ENCODE measurements at regions not wholly inside any gene's neighbourhood (a gene's known extent, or its start where the extent isn't known, plus 50 kb on each side); places are given as distances from the start of the nearest gene placed in this dataset.

GRCh38 chr17:33352526-33352925, 59.4 kb upstream of the ASIC2 start:
- DNase-seq (ENCODE audit: low spot score), result no peak

GRCh38 chr17:33356266-33356665, 63.2 kb upstream of the ASIC2 start:
- no peak for DNase-seq (ENCODE audit: low spot score)

GRCh38 chr17:33363475-33363874, 70.4 kb upstream of the ASIC2 start:
- DNase-seq (ENCODE audit: low spot score), result no peak

GRCh38 chr17:33366960-33367359, 73.9 kb upstream of the ASIC2 start:
- DNase-seq (ENCODE audit: low spot score), result no peak

GRCh38 chr17:33369149-33369548, 76.1 kb upstream of the ASIC2 start:
- DNase-seq (ENCODE audit: low spot score), result no peak

- no peak for DNase-seq (ENCODE audit: low spot score)
Observed at GRCh38 chr17:33369876-33370275, 76.8 kb upstream of the ASIC2 start.

- no peak for DNase-seq (ENCODE audit: low spot score)
Observed at GRCh38 chr17:33370401-33370800, 77.3 kb upstream of the ASIC2 start.

GRCh38 chr17:33371377-33371776, 78.3 kb upstream of the ASIC2 start:
- no peak for DNase-seq (ENCODE audit: low spot score)

- no peak for DNase-seq (ENCODE audit: low spot score)
Observed at GRCh38 chr17:33373273-33373672, 80.2 kb upstream of the ASIC2 start.

GRCh38 chr17:33375103-33375502, 82.0 kb upstream of the ASIC2 start:
- no peak for DNase-seq (ENCODE audit: low spot score)

GRCh38 chr17:33375783-33376182, 82.7 kb upstream of the ASIC2 start:
- no peak for DNase-seq (ENCODE audit: low spot score)

GRCh38 chr17:33377837-33378595, 84.9 kb upstream of the ASIC2 start:
- no peak for DNase-seq (ENCODE audit: low spot score)

GRCh38 chr17:33381201-33381600, 88.1 kb upstream of the ASIC2 start:
- DNase-seq (ENCODE audit: low spot score), result peak; percentile 71

- DNase-seq (ENCODE audit: low spot score), result no peak
Observed at GRCh38 chr17:33383488-33384023, 90.5 kb upstream of the ASIC2 start.

GRCh38 chr17:33385133-33385532, 92.0 kb upstream of the ASIC2 start:
- DNase-seq (ENCODE audit: low spot score), result no peak

GRCh38 chr17:33385713-33386112, 92.6 kb upstream of the ASIC2 start:
- no peak for DNase-seq (ENCODE audit: low spot score)

- no peak for DNase-seq (ENCODE audit: low spot score)
Observed at GRCh38 chr17:33387406-33387805, 94.3 kb upstream of the ASIC2 start.

- no peak for DNase-seq (ENCODE audit: low spot score)
Observed at GRCh38 chr17:33389504-33390135, 96.5 kb upstream of the ASIC2 start.

GRCh38 chr17:33390479-33391176, 97.5 kb upstream of the ASIC2 start:
- DNase-seq (ENCODE audit: low spot score), result no peak

- DNase-seq (ENCODE audit: low spot score), result no peak
Observed at GRCh38 chr17:33396818-33397217, 103.7 kb upstream of the ASIC2 start.

GRCh38 chr17:33398386-33398785, 105.3 kb upstream of the ASIC2 start:
- no peak for DNase-seq (ENCODE audit: low spot score)

- DNase-seq (ENCODE audit: low spot score), result no peak
Observed at GRCh38 chr17:33401249-33401648, 108.2 kb upstream of the ASIC2 start.

- no peak for DNase-seq (ENCODE audit: low spot score)
Observed at GRCh38 chr17:33403194-33403593, 110.1 kb upstream of the ASIC2 start.

Data from left forelimb (tissue), 1 donor.